ENCODE measurements at regions not wholly inside any gene's neighbourhood (a gene's known extent, or its start where the extent isn't known, plus 50 kb on each side); places are given as distances from the start of the nearest gene placed in this dataset.
"Not testable (repeated sequence)": the region's sequence is repeated elsewhere in the genome, so short reads cannot be mapped to it uniquely, and the experiment has no call there.

- 93 to 94% methylated on average over 7 of the region's 7 CpGs for WGBS, 2 donors (ENCODE audit: low coverage in 1 of 2)
- TF ChIP-seq POLR2A (IDR thresholded peaks at IDR 0.05), result no peak
- no peak for TF ChIP-seq EP300 (IDR thresholded peaks at IDR 0.05)
- TF ChIP-seq CTCF (IDR thresholded peaks at IDR 0.05), result no peak
- TF ChIP-seq POLR2AphosphoS5 (IDR thresholded peaks at IDR 0.05), result no peak
- no peak for ATAC-seq
- no peaks in the 10 kb centered on the region for H3K36me3 ChIP-seq
- H3K27ac ChIP-seq, result no peak overlapping the region
- no peaks in the 10 kb centered on the region for H3K9me3 ChIP-seq
- no peaks in the 10 kb centered on the region for H3K27me3 ChIP-seq
- H3K4me1 ChIP-seq, result no peaks in the 10 kb centered on the region
- H3K4me3 ChIP-seq, result no peak overlapping the region
Observed at GRCh38 chr5:6286404-6286803, 91.9 kb downstream of the MED10 start.

- not testable (repeated sequence) for ATAC-seq, H3K27ac ChIP-seq, H3K4me1 ChIP-seq, H3K27me3 ChIP-seq, H3K36me3 ChIP-seq, H3K9me3 ChIP-seq, H3K4me3 ChIP-seq
Observed at GRCh38 chr5:6284491-6284890, 93.9 kb downstream of the MED10 start.

- Histone ChIP-seq H3K4me3 (no peak overlapping the region), H3K36me3 (no peaks in the 10 kb centered on the region), H3K27ac (no peak overlapping the region), H3K27me3 (no peaks in the 10 kb centered on the region), H3K9me3 (no peaks in the 10 kb centered on the region), H3K4me1 (no peaks in the 10 kb centered on the region)
- WGBS, 2 donors (ENCODE audit: low coverage in 1 of 2), result 60 to 69% methylated on average over 1 of the region's 1 CpG
- no peak for TF ChIP-seq EP300 (IDR thresholded peaks at IDR 0.05)
- no peak for TF ChIP-seq CTCF (IDR thresholded peaks at IDR 0.05)
- no peak for TF ChIP-seq POLR2A (IDR thresholded peaks at IDR 0.05)
- no peak for TF ChIP-seq POLR2AphosphoS5 (IDR thresholded peaks at IDR 0.05)
- no peak for ATAC-seq
Observed at GRCh38 chr5:6282352-6282751, 96.0 kb downstream of the MED10 start.

- Histone ChIP-seq H3K9me3 (no peaks in the 10 kb centered on the region), H3K36me3 (no peaks in the 10 kb centered on the region), H3K27me3 (no peaks in the 10 kb centered on the region), H3K27ac (no peak overlapping the region), H3K4me3 (no peak overlapping the region), H3K4me1 (no peaks in the 10 kb centered on the region)
- TF ChIP-seq POLR2AphosphoS5 (IDR thresholded peaks at IDR 0.05) (no peak), POLR2A (IDR thresholded peaks at IDR 0.05) (no peak), EP300 (IDR thresholded peaks at IDR 0.05) (no peak), CTCF (IDR thresholded peaks at IDR 0.05) (no peak)
- no peak for ATAC-seq
- WGBS, 2 donors (ENCODE audit: low coverage in 1 of 2), result 35 to 43% methylated on average over 3 to 4 of the region's 4 CpGs
Observed at GRCh38 chr5:6281818-6282217, 96.5 kb downstream of the MED10 start.

- WGBS, 2 donors (ENCODE audit: low coverage in 1 of 2), result 78 to 82% methylated on average over 3 to 5 of the region's 6 CpGs
- no peak overlapping the region for H3K4me3 ChIP-seq
Observed at GRCh38 chr5:6280425-6281100, 97.8 kb downstream of the MED10 start.

More at GRCh38 chr5:6280425-6281100, 97.8 kb downstream of the MED10 start:
- Histone ChIP-seq H3K4me1 (no peaks in the 10 kb centered on the region), H3K27me3 (no peaks in the 10 kb centered on the region), H3K9me3 (no peaks in the 10 kb centered on the region), H3K27ac (no peak overlapping the region), H3K36me3 (no peaks in the 10 kb centered on the region)
- no peak for ATAC-seq
- TF ChIP-seq POLR2A (IDR thresholded peaks at IDR 0.05) (no peak), CTCF (IDR thresholded peaks at IDR 0.05) (no peak), POLR2AphosphoS5 (IDR thresholded peaks at IDR 0.05) (no peak)

All from gastroesophageal sphincter (tissue), 4 donors.